PC-3 (cell line): ENCODE measurements at regions not wholly inside any gene's neighbourhood (a gene's known extent, or its start where the extent isn't known, plus 50 kb on each side); places are given as distances from the start of the nearest gene placed in this dataset.

Experiments
- EZH2phosphoT487 ChIP-seq: fragments of 300-600 bp; sonication (generic); IDR thresholded peaks from 2 replicates; pipeline ENCODE4 v1.6.1; 2018; ENCODE audit warnings: mild to moderate bottlenecking, antibody characterized with exemption, low read length, borderline replicate concordance
- TF ChIP-seq, protein P1 (sequence below): fragments of 300-600 bp; sonication (generic); conservative IDR thresholded peaks from 2 replicates; pipeline ENCODE4 v1.5.1; 2017; ENCODE audit warnings: antibody characterized with exemption, low read depth, mild to moderate bottlenecking, low read length

DNA sequence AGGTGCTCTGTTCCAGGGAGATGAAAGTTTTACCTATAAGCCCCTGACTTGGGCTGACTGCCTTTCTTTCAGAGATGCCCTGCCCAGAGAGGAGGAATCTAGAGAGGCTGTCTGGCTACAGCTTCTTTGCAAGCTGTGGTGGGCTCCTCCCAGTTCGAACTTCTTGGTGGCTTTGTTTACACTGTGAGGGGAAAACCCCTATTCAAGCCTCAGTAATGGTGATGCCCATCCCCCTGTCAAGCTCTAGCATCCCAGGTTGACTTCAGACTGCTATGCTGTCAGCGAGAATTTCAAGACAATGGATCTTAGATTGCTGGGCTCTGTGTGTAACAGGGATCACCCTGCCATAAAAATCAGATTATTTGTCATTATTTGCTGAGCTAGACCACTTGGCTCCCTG is 377.6 kb downstream of the FLRT2 start:
- TF ChIP-seq, protein P1, sequence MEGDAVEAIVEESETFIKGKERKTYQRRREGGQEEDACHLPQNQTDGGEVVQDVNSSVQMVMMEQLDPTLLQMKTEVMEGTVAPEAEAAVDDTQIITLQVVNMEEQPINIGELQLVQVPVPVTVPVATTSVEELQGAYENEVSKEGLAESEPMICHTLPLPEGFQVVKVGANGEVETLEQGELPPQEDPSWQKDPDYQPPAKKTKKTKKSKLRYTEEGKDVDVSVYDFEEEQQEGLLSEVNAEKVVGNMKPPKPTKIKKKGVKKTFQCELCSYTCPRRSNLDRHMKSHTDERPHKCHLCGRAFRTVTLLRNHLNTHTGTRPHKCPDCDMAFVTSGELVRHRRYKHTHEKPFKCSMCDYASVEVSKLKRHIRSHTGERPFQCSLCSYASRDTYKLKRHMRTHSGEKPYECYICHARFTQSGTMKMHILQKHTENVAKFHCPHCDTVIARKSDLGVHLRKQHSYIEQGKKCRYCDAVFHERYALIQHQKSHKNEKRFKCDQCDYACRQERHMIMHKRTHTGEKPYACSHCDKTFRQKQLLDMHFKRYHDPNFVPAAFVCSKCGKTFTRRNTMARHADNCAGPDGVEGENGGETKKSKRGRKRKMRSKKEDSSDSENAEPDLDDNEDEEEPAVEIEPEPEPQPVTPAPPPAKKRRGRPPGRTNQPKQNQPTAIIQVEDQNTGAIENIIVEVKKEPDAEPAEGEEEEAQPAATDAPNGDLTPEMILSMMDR: no peak
- TF ChIP-seq EZH2phosphoT487: no peak
